HG02973 (cell line): ENCODE measurements at regions not wholly inside any gene's neighbourhood (a gene's known extent, or its start where the extent isn't known, plus 50 kb on each side); places are given as distances from the start of the nearest gene placed in this dataset.
"Not testable (repeated sequence)": the region's sequence is repeated elsewhere in the genome, so short reads cannot be mapped to it uniquely, and the experiment has no call there.

ENCODE experiments used
- ATAC-seq: cut with Tn5 transposase; IDR thresholded peaks from one replicate; pipeline ENCODE4 v1.9.1; 2021; ENCODE audit warnings: moderate library complexity; ENCODE audit not compliant: unreplicated experiment

- not testable (repeated sequence) for ATAC-seq
Observed at GRCh38 chr14:106522118-106522517, 995.7 kb downstream of the TMEM121 start.

- no peak for ATAC-seq
Observed at GRCh38 chr14:106522990-106523389, 996.6 kb downstream of the TMEM121 start.

GRCh38 chr14:106528717-106529116 lies 1002.3 kb downstream of the TMEM121 start:
- no peak for ATAC-seq

- no peak for ATAC-seq
Observed at GRCh38 chr14:106530031-106530422, 1003.6 kb downstream of the TMEM121 start.

GRCh38 chr14:106530423-106531107 lies 1004.2 kb downstream of the TMEM121 start:
- ATAC-seq = peak; percentile 75

- not testable (repeated sequence) for ATAC-seq
Observed at GRCh38 chr14:106537597-106537996, 1011.2 kb downstream of the TMEM121 start.

GRCh38 chr14:106538201-106538600 lies 1011.8 kb downstream of the TMEM121 start:
- ATAC-seq = no peak

- ATAC-seq = no peak
Observed at GRCh38 chr14:106547735-106548434, 1021.5 kb downstream of the TMEM121 start.

DNA sequence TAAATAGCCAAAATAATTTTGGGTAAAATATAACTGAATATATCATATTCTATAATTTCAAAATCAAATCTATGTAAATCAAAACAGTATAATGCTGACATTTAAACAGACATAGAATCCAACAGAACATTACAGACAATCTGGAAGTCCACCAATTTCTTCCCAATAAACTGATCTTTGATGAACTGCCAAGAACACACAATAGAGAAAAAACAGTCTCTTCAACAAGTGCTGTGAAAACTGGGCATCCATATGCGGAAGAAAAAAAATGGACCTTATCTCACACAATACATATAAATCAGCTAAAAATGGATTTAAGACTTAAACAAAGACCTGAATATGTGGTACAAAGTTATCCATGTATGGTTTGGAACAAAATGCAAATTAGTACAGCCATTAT lies 1022.7 kb downstream of the TMEM121 start:
- no peak for ATAC-seq

GRCh38 chr14:106551265-106551664 lies 1024.9 kb downstream of the TMEM121 start:
- no peak for ATAC-seq

DNA sequence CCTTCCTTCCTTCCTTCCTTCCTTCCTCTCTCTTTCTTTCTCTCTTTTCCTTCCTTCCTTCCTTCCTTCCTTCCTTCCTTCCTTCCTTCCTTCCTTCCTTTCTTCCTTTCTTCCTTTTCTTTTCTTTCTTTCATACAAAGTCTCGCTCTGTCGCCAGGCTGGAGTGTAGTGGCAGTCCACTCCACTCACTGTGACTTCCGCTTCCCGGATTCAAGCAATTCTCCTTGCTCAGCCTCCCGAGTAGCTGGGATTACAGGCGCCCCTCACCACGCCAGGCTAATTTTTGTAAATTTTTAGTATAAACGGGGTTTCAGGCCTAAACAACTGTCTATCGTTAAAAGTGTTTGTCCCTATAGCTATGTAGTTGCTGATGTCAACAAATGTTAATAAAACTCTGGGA lies 1029.8 kb downstream of the TMEM121 start:
- ATAC-seq = not testable (repeated sequence)

GRCh38 chr14:106556665-106557289 lies 1030.4 kb downstream of the TMEM121 start:
- no peak for ATAC-seq

- no peak for ATAC-seq
Observed at GRCh38 chr14:106562451-106562850, 1036.1 kb downstream of the TMEM121 start.

DNA sequence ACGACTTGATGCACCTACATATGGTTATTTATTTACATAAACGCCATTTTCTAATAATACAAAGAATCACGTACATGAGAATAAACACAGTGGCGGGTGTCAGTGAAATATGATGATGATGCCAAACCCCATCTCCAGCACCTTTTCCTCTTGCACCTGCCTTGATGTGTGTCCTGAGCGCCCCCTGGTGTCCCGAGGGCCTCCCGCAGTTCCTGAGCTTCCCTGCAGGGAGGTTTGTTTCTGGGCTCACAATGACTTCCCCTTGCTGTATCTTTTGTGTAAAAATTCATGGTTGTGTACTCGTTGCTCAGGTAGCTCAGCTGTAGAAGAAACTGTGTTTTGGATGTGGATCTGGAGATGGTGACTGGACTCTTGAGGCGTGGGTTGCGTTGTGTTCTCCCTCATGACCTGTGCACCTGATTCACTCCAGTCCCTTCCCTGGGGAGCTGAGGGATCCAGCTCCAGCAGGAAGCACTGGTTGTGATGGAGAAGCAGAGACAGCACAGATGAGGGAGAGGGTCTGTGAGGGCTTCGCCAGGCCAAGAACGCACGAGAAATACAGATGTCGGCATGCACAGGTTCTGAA lies 1037.8 kb downstream of the TMEM121 start:
- ATAC-seq = no peak

- no peak for ATAC-seq
Observed at GRCh38 chr14:106578481-106578880, 1052.1 kb downstream of the TMEM121 start.

DNA sequence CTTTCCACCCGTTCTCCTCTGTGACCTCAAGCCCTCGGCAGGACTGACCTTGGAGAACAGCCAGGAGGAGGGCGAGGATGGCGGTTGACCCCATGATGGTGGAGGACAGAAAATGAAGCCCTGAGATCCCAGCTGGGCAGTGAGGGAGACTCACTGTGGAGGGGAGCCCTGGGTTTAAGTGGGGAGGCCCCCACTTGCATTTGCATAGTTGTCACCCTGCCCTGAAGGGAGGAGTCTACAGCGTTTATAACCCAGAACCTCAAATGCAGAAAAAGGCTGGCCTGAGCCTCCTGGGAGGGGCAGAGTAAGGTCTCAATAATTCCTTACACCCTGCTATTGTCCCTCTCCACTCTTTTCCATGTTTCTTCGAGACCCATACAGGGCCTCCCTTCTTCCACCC lies 1052.7 kb downstream of the TMEM121 start:
- ATAC-seq = no peak

GRCh38 chr14:106585692-106586091 lies 1059.3 kb downstream of the TMEM121 start:
- ATAC-seq = no peak

DNA sequence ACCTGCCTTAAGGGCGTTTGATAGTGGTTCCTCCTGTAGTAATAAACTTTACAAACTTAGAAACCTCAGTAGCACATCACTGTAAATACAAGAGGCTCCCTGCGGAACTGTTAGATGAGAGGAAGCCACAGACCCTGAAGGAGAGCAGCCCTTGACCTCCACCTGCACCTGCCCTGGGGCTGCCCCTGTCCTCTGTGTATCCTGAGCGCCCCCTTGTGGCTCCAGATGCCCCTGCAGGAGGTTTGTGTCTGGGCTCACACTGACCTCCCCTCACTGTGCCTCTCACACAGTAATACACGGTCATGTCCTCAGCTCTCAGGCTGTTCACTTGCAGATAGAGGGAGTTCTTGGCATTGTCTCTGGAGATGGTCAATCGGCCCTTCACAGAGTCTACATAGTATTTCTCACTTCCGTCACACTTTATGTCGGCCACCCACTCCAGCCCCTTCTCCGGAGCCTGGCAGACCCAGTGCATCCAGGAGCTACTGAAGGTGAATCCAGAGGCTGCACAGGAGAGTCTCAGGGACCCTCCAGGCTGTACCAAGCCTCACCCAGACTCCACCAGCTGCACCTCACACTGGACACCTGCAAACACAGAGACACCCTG lies 1059.8 kb downstream of the TMEM121 start:
- ATAC-seq = no peak

DNA sequence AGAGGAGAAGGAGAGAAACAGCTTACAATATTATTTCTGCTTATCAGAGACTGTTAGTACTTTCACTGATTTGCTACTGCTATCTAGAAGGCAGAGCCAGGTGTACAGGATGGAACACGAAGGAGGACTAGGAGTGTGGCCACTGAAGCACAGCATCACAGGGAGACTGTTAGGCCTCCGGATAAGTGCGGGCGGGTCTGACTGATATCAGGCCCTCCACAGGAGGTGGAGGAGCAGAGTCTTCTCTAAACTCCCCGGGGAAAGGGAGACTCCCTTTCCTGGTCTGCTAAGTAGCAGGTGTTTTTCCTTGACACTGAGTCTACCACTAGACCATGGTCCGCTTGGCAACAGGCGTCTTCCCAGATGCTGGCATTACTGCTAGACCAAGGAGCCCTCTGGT lies 1065.2 kb downstream of the TMEM121 start:
- not testable (repeated sequence) for ATAC-seq

GRCh38 chr14:106592115-106592852 lies 1065.9 kb downstream of the TMEM121 start:
- ATAC-seq = not testable (repeated sequence)

GRCh38 chr14:106599209-106599608 lies 1072.8 kb downstream of the TMEM121 start:
- ATAC-seq = no peak
